Skin of body (tissue), 1 donor: ENCODE measurements at regions not wholly inside any gene's neighbourhood (a gene's known extent, or its start where the extent isn't known, plus 50 kb on each side); places are given as distances from the start of the nearest gene placed in this dataset.

Source experiments
- DNase-seq: peaks from one replicate; lab custom pipeline; 2025; lab: John Stamatoyannopoulos, UW

GRCh38 chr11:39144351-39145130, 2314.9 kb downstream of the LRRC4C start:
- peak; percentile 18 for DNase-seq

- DNase-seq = no peak
Measured at GRCh38 chr11:39139581-39139980, 2319.9 kb downstream of the LRRC4C start.

DNA sequence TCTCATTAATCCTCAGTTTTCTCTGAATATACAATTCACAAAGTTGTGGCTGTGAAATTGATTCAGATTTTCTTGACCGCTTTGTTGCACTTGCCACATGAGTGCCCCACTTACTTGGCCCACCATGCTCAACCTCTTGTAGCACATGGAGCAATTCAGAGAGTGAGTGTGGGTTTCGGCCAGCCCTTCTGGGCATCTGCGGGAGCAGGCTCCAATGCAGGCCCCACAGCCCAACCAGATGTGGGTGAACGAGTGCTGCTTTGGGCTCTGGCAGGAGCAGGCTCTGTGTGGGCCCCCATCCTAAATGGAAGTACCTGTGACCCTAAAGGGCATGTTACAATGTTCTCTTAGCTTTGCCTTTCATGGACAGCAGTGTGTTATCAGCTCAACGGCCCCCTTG, 2338.6 kb downstream of the LRRC4C start:
- no peak for DNase-seq

GRCh38 chr11:39113606-39114005, 2345.8 kb downstream of the LRRC4C start:
- no peak for DNase-seq

DNA sequence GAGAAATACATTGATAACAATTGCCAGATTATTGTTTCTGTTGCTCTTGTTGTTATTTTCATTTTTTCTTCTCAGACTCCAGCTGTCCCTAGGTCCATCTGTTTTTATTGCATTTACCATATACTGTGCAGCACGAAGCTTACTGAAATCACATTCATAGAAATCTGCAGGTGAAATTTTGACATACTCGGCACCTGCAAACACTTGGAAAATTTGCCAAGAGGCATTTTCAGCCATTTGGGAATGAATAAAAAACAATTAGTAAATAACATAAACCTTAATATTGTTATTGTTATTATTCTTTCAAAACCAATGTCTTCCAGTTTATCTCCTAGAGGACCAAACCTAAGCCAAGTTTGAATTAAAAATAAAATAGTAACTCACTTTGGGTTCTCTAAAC, 2357.2 kb downstream of the LRRC4C start:
- DNase-seq = no peak

DNA sequence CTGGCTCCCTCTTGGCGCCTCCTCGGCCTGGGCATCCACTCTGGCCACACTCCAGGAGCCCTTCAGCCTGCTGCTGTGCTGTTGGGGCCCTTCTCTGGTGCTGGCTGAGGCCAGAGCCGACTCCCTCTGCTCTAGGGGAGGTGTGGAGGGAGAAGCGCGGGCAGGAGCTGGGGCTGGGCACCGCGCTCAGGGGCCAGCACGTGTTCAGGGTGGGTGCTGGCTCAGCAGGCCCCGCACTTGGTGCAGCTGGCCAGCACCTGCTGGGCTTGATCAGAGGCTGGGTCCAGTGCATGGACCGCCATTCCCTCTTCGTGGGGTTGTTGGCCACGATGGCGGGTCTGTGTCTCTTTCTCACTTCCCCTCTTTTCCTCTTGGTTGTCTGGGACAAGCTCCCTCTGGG, 2381.0 kb downstream of the LRRC4C start:
- no peak for DNase-seq

GRCh38 chr11:39037611-39038010, 2421.8 kb downstream of the LRRC4C start:
- no peak for DNase-seq

DNA sequence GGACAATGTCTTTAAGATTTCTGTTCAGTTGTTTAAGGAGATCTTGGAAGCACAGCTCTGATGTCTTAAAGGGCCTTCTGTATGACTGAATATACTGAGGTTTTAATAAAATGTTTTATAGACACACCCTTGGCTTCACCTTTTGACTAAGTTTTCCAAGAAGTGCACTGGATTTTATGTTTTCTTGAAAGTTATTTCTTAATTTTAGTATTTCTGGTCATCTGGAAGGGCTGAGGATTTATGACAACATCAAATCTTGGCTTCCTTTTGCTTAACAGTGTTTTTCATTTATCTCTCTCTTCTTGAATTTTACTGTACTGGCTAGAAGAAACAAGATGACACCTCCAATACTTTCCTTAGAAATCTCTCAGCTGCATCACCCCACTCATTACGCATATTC, 2423.4 kb downstream of the LRRC4C start:
- DNase-seq = peak; percentile 11

- no peak for DNase-seq
Measured at GRCh38 chr11:39021539-39021938, 2423.5 kb upstream of the RAG2 start.

DNA sequence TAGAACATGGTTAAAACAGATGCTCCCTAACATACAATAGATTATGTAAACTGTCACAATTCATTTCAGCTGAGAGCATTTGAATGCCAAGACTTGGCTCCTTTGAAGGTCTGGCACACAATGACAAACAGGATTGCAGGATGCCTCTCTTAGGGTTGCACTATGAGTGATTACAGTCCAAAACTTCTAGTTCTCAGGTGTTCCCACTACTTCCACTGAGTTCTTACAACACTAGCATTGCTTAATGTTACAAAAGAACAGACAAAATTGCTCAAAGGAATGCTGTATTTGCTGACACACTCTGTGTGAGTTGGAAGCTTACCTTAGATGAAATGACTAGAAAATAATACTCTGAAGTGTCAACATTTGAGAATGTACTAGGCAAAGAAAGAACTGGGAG, 2413.8 kb upstream of the RAG2 start:
- DNase-seq = no peak

DNA sequence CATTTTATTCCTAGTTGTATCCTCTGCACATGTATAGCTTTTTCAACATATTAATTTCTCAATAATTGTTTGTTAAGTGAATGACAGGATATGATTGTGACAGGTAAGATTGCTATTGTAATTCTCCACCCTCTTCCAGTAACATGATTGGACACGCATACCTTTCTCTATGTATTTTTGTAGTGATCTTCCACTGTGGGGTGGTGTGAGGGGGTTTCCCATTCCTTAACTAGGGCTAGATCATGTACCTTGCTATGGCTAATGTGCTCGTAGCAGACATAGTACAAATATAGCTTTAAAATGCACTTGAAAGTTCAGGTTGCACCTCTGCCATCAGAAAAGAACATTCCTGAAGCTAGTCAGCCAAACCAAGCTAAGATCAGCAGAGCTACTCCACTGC, 2392.8 kb upstream of the RAG2 start:
- no peak for DNase-seq

DNA sequence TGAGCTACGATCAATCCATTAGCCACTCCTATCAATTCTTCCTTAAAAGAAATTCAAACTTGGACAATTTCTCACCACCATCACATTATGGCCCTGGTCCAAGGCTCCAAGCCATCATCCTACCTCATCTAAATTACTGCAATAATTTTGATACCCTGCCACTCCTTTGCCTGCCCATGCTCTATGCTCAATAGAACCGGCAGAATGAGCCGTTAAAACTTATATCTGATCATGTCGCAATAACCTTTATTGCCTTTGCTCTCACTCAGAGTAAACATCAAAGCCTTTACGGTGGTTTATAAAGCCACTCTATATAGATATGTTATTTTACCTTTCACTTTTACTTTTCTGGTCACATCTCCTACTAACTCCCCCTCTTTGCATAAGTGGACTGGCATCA, 2392.1 kb upstream of the RAG2 start:
- DNase-seq = no peak

DNA sequence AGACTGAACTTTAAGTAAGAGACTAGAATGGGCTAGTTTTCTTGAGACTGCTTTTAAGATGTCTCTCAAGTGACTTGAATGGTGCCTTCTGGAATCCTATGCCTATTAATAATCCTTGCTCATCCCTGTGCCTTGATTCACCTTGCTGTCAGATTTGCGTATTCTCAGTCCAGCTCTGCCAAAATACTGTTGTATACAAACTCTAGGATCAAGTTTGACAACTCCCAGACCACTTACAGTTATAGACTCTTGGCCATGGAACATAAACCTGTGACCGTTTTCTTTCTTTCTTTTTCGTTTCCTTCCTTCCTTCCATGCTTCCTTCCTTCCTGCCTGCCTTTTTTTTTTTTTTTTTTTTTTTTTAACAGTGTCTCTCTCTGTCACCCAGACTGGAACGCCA, 2390.9 kb upstream of the RAG2 start:
- no peak for DNase-seq

DNA sequence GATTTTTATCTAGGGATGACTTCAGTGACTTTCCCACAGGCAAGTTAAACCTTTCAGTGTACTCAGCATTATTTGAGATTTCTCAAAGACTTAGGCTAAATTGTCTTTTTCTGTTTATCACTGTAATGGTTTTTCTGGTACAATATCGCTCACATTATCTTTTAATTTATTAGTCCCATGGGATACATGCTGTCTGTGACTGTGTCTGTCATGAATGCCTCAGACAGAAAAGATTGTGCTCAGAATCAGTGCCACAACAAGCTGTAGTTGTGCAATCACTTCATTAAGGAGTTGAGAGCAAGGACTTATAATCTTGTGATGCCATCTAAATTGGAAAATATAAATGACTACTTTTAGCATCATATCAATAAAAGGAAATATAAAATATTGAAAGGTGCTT, 2374.2 kb upstream of the RAG2 start:
- no peak for DNase-seq

DNA sequence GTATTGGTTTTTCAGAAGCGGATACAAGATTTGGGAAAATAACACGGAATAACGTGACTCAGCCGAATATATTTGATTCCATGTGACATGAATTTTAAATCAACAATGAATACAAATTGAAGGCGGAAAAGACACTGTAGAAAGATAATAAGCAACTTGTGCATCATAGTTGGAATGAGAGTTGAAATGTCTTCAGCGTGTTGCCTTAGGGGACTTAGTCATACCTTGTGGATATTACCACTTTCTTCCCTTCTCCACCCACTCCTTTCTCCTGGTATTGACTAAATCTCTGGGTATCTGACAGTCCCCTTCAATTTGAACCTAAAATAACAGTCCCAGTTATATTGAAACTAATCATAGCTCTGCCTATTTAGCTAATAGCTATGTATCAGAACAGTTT, 2373.1 kb upstream of the RAG2 start:
- no peak for DNase-seq

GRCh38 chr11:38968951-38969350, 2370.9 kb upstream of the RAG2 start:
- no peak for DNase-seq

DNA sequence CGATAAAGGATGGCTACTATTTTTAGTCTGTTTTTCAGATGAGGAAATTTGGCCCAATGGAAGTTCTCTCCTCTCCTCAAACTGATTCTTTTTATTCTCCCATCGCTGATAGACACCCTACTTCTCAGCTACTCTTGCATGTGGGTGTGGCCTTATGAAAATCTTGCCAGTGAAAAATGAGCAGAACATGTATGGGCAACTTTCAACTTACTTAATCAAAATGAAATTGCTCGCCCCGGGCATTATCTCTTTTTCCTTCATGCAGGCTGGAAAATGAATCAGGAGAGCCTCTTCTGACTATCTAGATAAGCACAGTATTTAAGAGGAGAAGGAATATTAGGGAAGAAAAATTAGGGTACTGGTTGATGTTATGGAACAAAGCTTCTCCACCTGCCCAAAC, 2354.7 kb upstream of the RAG2 start:
- no peak for DNase-seq

- DNase-seq = no peak
Measured at GRCh38 chr11:38950867-38951266, 2352.8 kb upstream of the RAG2 start.

GRCh38 chr11:38948392-38948791, 2350.4 kb upstream of the RAG2 start:
- DNase-seq = no peak

DNA sequence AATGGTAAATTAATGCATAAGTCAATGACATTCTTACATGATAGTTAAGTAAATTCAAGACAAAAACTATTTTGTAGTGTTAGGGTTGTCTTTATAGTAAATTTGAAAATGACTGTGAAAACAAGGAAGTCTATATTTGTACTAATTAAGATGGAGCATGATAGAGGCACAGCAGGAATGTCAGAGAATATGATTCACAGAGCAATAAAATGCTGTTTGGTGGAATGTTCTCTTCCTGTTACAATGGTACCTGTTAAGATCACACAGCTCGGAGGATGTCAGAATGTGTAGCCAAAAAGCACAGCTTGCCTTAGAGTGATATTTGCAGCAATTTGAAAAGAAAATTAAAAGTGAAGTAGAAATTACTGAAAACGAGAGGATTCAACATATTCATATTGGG, 2339.7 kb upstream of the RAG2 start:
- no peak for DNase-seq

- no peak for DNase-seq
Measured at GRCh38 chr11:38935941-38936340, 2337.9 kb upstream of the RAG2 start.

GRCh38 chr11:38927993-38928392, 2330.0 kb upstream of the RAG2 start:
- DNase-seq = no peak

DNA sequence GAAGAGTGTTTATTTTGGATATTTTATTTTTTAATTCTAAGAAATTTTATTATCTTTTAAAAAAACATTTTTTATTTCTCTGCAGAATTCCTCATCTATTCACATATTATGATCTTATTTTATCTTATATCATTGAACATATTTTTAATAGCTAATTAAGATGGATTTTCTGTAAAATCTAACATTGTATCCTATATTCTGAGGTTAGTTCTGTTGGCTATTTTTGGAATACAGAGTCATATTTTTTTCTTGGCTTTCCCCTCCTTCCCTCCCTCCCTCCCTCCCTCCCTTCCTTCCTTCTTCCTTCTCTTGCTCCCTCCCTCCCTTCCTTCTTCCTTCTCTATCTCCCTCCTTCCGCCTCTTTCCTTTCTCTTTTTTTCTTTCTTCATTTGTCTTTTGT, 2326.6 kb upstream of the RAG2 start:
- DNase-seq = no peak

DNA sequence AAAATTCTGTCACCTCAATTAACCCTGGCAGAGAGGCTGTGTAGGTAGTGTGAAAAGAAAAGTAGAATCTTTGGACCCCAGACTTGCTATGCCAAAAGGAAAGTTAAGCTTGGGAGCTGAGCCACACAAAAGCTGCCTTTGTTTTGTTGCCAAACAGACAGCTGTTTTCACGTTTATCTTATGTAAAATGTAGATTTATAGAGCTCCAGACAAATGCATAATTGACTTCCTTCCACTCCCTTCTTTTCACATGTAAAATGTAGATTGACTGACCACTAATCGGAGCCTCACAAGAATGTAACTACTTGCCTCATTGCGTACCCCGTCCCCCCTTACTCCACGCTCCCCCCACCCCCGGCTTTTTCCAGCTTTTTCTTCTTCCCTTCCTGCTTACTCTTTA, 2302.2 kb upstream of the RAG2 start:
- DNase-seq = no peak
